Coronary artery (tissue), 2 donors: ENCODE measurements at regions not wholly inside any gene's neighbourhood (a gene's known extent, or its start where the extent isn't known, plus 50 kb on each side); places are given as distances from the start of the nearest gene placed in this dataset.

Experiments
- DNase-seq: peaks from one replicate; pipeline ENCODE4 v3.0.0-alpha.2; 2017; ENCODE audit warnings: low spot score
- H3K27ac ChIP-seq, 2 donors: fragments of 200-600 bp; sonication (generic); one replicate each; pipeline ENCODE4 v1.5.1; 2016 to 2019
- H3K4me3 ChIP-seq: fragments of 200-600 bp; sonication (generic); 2 replicates; pipeline ENCODE4 v1.5.1; 2016; ENCODE audit warnings: mild to moderate bottlenecking, moderate library complexity
- TF ChIP-seq, protein P1 (sequence below): fragments of 200-600 bp; sonication (generic); IDR thresholded peaks from one replicate; pipeline ENCODE4 v1.5.1; 2019; ENCODE audit warnings: antibody characterized with exemption

DNA sequence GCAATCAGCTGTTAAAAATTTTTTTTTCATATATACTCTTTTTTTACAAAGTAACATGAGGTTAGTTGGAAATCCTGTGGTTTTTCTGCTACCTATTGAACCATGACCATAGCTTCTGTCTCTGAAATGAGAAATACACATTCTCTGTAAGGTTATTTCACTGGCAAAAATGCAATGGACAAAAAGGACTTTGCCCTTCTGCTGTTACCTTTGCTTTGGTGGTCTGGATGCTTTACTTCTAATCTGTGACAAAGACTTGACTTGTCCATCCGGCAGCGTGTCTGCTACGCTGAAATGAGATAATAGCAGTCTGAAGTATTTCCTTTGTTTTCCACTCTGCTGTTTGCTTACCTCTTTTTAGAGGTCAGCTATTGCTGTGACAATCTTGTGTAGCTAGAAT, 412.8 kb downstream of the SLITRK6 start:
- no peak overlapping the region for H3K4me3 ChIP-seq
- TF ChIP-seq, protein P1, sequence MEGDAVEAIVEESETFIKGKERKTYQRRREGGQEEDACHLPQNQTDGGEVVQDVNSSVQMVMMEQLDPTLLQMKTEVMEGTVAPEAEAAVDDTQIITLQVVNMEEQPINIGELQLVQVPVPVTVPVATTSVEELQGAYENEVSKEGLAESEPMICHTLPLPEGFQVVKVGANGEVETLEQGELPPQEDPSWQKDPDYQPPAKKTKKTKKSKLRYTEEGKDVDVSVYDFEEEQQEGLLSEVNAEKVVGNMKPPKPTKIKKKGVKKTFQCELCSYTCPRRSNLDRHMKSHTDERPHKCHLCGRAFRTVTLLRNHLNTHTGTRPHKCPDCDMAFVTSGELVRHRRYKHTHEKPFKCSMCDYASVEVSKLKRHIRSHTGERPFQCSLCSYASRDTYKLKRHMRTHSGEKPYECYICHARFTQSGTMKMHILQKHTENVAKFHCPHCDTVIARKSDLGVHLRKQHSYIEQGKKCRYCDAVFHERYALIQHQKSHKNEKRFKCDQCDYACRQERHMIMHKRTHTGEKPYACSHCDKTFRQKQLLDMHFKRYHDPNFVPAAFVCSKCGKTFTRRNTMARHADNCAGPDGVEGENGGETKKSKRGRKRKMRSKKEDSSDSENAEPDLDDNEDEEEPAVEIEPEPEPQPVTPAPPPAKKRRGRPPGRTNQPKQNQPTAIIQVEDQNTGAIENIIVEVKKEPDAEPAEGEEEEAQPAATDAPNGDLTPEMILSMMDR, result no peak
- no peak overlapping the region for H3K27ac ChIP-seq
- no peak for DNase-seq

DNA sequence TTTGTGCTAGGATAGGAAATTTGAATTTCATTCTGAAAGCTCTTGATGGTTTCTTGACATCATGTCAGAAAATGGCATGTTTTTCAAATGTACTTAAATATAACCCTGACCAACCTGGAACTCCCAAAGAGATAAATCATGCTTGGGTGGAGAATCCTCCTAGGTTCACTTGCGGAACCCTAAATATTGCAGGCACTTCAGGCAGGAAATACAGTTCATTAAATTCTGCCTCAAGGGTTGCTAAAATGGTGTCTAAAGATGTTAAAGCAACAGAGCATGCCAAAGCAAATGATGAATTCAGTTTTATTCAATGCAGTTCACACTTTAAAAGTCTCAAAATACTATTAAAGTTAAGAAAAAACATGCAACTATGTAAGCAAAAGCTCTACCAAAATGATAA, 415.9 kb downstream of the SLITRK6 start:
- no peak overlapping the region for H3K27ac ChIP-seq
- TF ChIP-seq, protein P1, result no peak
- DNase-seq, result no peak
- no peak overlapping the region for H3K4me3 ChIP-seq

DNA sequence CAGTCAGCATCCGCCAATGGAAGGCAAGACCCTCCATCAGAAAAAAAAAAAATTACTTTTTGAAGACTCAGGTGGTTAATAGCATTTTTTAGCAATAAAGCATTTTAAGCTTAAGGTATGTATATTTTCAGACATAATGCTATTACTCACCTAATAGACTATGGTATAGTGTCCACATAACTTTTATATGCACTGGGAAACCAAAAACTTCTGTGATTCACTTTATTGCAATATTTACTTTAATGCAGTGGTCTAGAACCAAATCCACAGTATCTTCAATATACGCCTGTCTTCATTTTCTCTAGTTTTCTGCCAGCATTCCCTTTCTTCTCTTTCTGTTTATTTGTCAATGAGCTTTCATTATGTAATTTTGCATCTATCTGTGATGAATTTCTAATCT, 418.1 kb downstream of the SLITRK6 start:
- Histone ChIP-seq H3K4me3 (no peak overlapping the region), H3K27ac (no peak overlapping the region)
- TF ChIP-seq, protein P1, result no peak
- no peak for DNase-seq

DNA sequence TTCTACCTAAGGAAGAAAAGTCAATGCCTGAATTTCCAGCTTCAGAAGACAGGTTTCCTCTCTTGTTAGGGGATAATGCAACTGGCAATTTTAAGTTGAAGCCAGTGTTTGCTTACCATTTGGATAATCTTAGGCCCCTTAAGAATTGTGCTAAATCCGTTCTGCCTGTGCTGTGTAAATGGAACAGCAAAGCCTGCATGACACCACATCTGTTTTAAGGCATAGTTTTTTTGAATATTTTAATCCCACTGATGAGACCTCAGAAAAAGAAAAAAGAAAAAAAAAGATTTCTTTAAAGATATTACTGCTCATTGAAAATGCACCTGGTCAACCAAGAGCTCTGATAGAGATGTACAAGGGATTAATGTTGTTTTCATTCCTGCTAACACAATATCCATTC, 419.2 kb downstream of the SLITRK6 start:
- Histone ChIP-seq H3K4me3 (no peak overlapping the region), H3K27ac (no peak overlapping the region)
- no peak for DNase-seq
- TF ChIP-seq, protein P1, result no peak

DNA sequence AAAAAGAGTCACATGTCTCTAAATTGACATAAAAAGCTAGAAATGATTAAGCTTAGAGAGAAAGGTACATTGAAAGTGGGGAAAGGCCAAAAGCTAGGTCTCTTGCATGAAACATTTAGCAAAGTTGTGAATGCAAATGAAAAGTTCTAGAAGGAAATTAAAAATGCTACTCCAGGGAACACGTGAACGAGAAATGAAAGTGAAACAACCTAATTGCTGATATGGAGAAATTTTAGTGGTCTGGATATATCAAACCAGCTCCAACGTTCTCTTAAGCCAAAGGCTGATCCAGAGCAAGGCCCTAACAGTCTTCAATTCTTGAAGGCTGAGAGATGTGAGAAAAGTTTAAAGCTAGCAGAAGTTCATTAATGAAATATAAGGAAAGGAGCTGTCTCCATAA, 419.8 kb downstream of the SLITRK6 start:
- H3K27ac ChIP-seq, result no peak overlapping the region
- TF ChIP-seq, protein P1, result no peak
- no peak for DNase-seq
- no peak overlapping the region for H3K4me3 ChIP-seq

DNA sequence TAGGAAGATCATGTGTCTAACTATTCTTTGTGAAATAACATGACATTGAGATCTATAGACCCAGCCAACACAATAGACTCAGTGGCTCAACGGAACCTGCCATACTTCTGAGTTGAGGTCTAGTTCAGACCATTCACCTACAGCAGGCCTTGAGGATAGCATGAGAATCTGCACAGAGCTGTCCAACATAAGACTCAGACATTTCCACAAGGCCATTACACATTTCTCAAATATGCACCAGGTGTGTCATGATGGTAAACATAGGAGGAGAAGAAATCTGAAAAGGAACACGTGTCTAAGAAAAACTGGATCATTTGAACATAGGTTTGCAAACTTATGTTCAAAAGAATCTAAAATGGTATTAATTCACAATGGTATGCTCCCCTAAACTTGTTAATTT, 421.4 kb downstream of the SLITRK6 start:
- TF ChIP-seq, protein P1, result no peak
- no peak overlapping the region for H3K27ac ChIP-seq
- no peak for DNase-seq
- H3K4me3 ChIP-seq, result no peak overlapping the region

DNA sequence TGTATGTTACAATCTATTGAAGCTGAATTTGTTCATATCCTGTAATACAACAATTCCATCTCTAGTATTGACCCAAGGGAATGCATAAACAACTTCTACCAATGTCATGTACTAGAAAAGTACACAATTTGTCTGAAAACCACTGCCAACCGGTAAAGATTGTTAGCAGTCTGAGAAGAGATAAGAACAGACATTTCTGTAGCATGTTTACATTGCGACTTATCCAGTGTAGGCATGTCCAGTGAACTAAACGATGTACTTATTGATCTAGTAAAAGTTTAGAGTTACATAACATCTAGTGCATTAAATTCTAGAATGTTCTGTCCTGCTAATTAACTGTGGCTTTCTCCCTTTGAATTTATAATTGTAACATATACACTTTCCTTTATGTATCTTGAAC, 425.9 kb downstream of the SLITRK6 start:
- H3K27ac ChIP-seq, result no peak overlapping the region
- H3K4me3 ChIP-seq, result no peak overlapping the region
- TF ChIP-seq, protein P1, result no peak
- DNase-seq, result no peak
